ENCODE measurements at regions not wholly inside any gene's neighbourhood (a gene's known extent, or its start where the extent isn't known, plus 50 kb on each side); places are given as distances from the start of the nearest gene placed in this dataset.

GRCh38 chr7:33809228-33809627 is 96.1 kb upstream of the BMPER start:
- no peaks in the 10 kb centered on the region for H3K79me2 ChIP-seq (ENCODE audit: insufficient read depth, low read length)
- H3K9me3 ChIP-seq (ENCODE audit: control insufficient read depth in 1 of 2, insufficient read depth in 1 of 2, low read depth in 1 of 2, low read length in 2 of 2): no peaks in the 10 kb centered on the region
- ATAC-seq: no peak
- no peak overlapping the region for H3K9ac ChIP-seq (ENCODE audit: low read length)
- no peak for DNase-seq (ENCODE audit: low read depth, low spot score)
- POLR2A ChIA-PET: no interaction called here
- no TSS peak for BruUV-seq (replicated peaks)
- RAD21 ChIA-PET (ENCODE audit: low non-redundant PET in 1 of 2, low total read pairs in 2 of 2, uncharacterized antibody in 2 of 2, unreplicated experiment in 2 of 2): no interaction called here
- peaks cover under 1% of the 10 kb centered on the region; the same call in 1 of the 2 replicates for H3K27me3 ChIP-seq (ENCODE audit: insufficient read depth, low read length)
- H3K4me1 ChIP-seq (ENCODE audit: control insufficient read depth in 1 of 2, insufficient read depth in 2 of 2, low read length in 2 of 2): 0 out of 4 replicates have a peak, but pooled peaks cover 0 to 5% of the 10 kb centered on the region in 2 experiments
- CTCF ChIA-PET: no interaction called here
- no peaks in the 10 kb centered on the region for H4K20me1 ChIP-seq (ENCODE audit: insufficient read depth)
- no peaks in the 10 kb centered on the region for H3K9me2 ChIP-seq (ENCODE audit: insufficient read depth)
- intact Hi-C loops (cut with micrococcal nuclease): loop anchor here (5.0 kb wide), 1 partner anchor 567 kb away; no protein-coding TSS in a partner anchor
- no peak overlapping the region for H3K4me2 ChIP-seq (ENCODE audit: low read length)
- no peaks in the 10 kb centered on the region for H3K36me3 ChIP-seq (ENCODE audit: control insufficient read depth in 1 of 2, insufficient read depth in 2 of 2, low read length in 2 of 2)
- H3K27ac ChIP-seq (ENCODE audit: low read depth, low read length): no peak overlapping the region
- TF ChIP-seq JUND (IDR thresholded peaks at IDR 0.05) (no peak), ZFX (IDR thresholded peaks at IDR 0.05) (no peak), SP1 (IDR thresholded peaks at IDR 0.05; ENCODE audit: low read depth) (no peak), POLR2A (IDR thresholded peaks at IDR 0.05; ENCODE audit: borderline replicate concordance, extremely low read depth, insufficient read depth, insufficient read length) (no peak), SRF (IDR thresholded peaks at IDR 0.05; ENCODE audit: low read depth) (no peak), RAD21 (IDR thresholded peaks at IDR 0.05; ENCODE audit: low read depth) (no peak), ELF1 (IDR thresholded peaks at IDR 0.05; ENCODE audit: borderline replicate concordance, low read depth) (no peak), SIN3A (IDR thresholded peaks at IDR 0.05; ENCODE audit: low read depth) (no peak), EGR1 (IDR thresholded peaks at IDR 0.05; ENCODE audit: low read depth) (no peak), ATF3 (IDR thresholded peaks at IDR 0.05) (no peak), CTCF (IDR thresholded peaks at IDR 0.05 in 2 of 3, conservative IDR thresholded peaks at IDR 0.05 in 1 of 3; ENCODE audit: borderline replicate concordance in 1 of 3, insufficient read depth in 1 of 3, low read depth in 2 of 3, low read length in 2 of 3) (no peak), CEBPB (IDR thresholded peaks at IDR 0.05; ENCODE audit: low read depth) (no peak), EZH2phosphoT487 (IDR thresholded peaks at IDR 0.05; ENCODE audit: borderline replicate concordance) (no peak), FOSL1 (IDR thresholded peaks at IDR 0.05; ENCODE audit: low read depth) (no peak), ZNF274 (IDR thresholded peaks at IDR 0.05; ENCODE audit: low read depth, low read length) (no peak), CBX3 (IDR thresholded peaks at IDR 0.05; ENCODE audit: low read depth) (no peak), EZH2 (IDR thresholded peaks at IDR 0.05) (no peak), REST (IDR thresholded peaks at IDR 0.05; ENCODE audit: low read depth) (no peak)
- H3K4me3 ChIP-seq (replicated peaks in 1 of 2; ENCODE audit: low read depth in 1 of 2, low read length in 2 of 2): no peak overlapping the region
- H2AFZ ChIP-seq (ENCODE audit: low read depth, low read length, poor library complexity, severe bottlenecking): no peak overlapping the region

Data from HCT116 (cell line).